Body of pancreas (tissue), 4 donors: ENCODE measurements at regions not wholly inside any gene's neighbourhood (a gene's known extent, or its start where the extent isn't known, plus 50 kb on each side); places are given as distances from the start of the nearest gene placed in this dataset.

Experiments used
- ATAC-seq: fragments of 150-250 bp; one replicate; pipeline ENCODE4 v1.9.1; 2016
- DNase-seq, 4 donors: peaks; one replicate each; pipeline ENCODE4 v3.0.0-alpha.2; 2019
- H3K27ac ChIP-seq, 4 donors: fragments of 200-600 bp; sonication (generic); 1 replicate in 3 of 4; 2 replicates in 1 of 4; pipeline versions ENCODE4 v1.5.1 to v1.6.1; 2016 to 2019; ENCODE audit warnings: mild to moderate bottlenecking in 1 of 4, mixed read lengths in 1 of 4, moderate library complexity in 1 of 4
- H3K27me3 ChIP-seq, 2 donors: fragments of 200-600 bp; sonication (generic); one replicate each; pipeline ENCODE4 v1.6.0; 2016; ENCODE audit warnings: mild to moderate bottlenecking in 1 of 2
- H3K36me3 ChIP-seq, 2 donors: fragments of 200-600 bp; sonication (generic); replicated peaks in 1 of 2; 2 replicates each; pipeline ENCODE4 v1.5.1; 2016; ENCODE audit warnings: low read depth in 2 of 2; ENCODE audit not compliant: insufficient read depth in 1 of 2
- H3K4me1 ChIP-seq: fragments of 200-600 bp; sonication (generic); one replicate; pipeline ENCODE4 v1.6.0; 2016
- H3K4me3 ChIP-seq, 2 donors: fragments of 200-600 bp; sonication (generic); 1 replicate in 1 of 2; 2 replicates in 1 of 2; pipeline ENCODE4 v1.5.1; 2016 to 2019
- H3K9me3 ChIP-seq, 3 donors: fragments of 200-600 bp; sonication (generic); 1 replicate in 2 of 3; 2 replicates in 1 of 3; pipeline ENCODE4 v1.5.1; 2016
- CTCF ChIP-seq, 7 experiments: fragments of 450-650 bp in 4 of 7; fragments of 200-600 bp in 3 of 7; sonication (generic) in 3 of 7; IDR thresholded peaks; one replicate each; pipeline ENCODE4 v1.5.1; 2016 to 2019; ENCODE audit warnings: antibody characterized with exemption in 7 of 7
- POLR2A ChIP-seq, 3 donors: fragments of 450-650 bp; IDR thresholded peaks; one replicate each; pipeline ENCODE4 v1.6.1; 2016; ENCODE audit warnings: antibody characterized with exemption in 3 of 3, mild to moderate bottlenecking in 2 of 3
- WGBS, 2 donors: methylation state at CpG; one replicate each; pipeline ENCODE4 v1.1.5; 2017; 5-methylcytosine and 5-hydroxymethylcytosine counted together
- intact Hi-C: fragments of 100-400 bp; cut with DNase I; formaldehyde crosslinking; loops from one replicate; pipeline ENCODE4 v1.15.1; 2023

GRCh38 chr6:47137073-47137472 lies 94.9 kb upstream of the ADGRF1 start:
- Histone ChIP-seq H3K9me3 (no peaks in the 10 kb centered on the region), H3K36me3 (no peaks in the 10 kb centered on the region), H3K4me1 (peaks cover 29% of the 10 kb centered on the region), H3K27ac (no peak overlapping the region), H3K4me3 (no peak overlapping the region), H3K27me3 (no peaks in the 10 kb centered on the region)
- DNase-seq (no peak), ATAC-seq (no peak)
- intact Hi-C loops, result no loop called here
- TF ChIP-seq POLR2A (IDR thresholded peaks at IDR 0.05) (no peak), CTCF (IDR thresholded peaks at IDR 0.05) (no peak)

- intact Hi-C loops, result no loop called here
- WGBS, 2 donors, result 18 to 24% methylated on average over 3 of the region's 3 CpGs
- H3K27me3 ChIP-seq, result no peaks in the 10 kb centered on the region
- no peak overlapping the region for H3K4me3 ChIP-seq
- peak overlapping the region; percentile 13 to 68 (median 30) for H3K27ac ChIP-seq
- ATAC-seq (peak; percentile 90), DNase-seq (peak in 2 of 4 donors; percentile 33 to 46)
- peaks cover 29% of the 10 kb centered on the region for H3K4me1 ChIP-seq
- no peaks in the 10 kb centered on the region for H3K9me3 ChIP-seq
- no peak for TF ChIP-seq CTCF (IDR thresholded peaks at IDR 0.05)
- H3K36me3 ChIP-seq, result no peaks in the 10 kb centered on the region
Observed at GRCh38 chr6:47135772-47136171, 93.6 kb upstream of the ADGRF1 start.

GRCh38 chr6:47134476-47135189 lies 92.5 kb upstream of the ADGRF1 start:
- intact Hi-C loops, result no loop called here
- H3K4me3 ChIP-seq, result no peak overlapping the region
- ATAC-seq (peak; percentile 86), DNase-seq (peak in 2 of 4 donors; percentile 37 to 52)
- TF ChIP-seq POLR2A (IDR thresholded peaks at IDR 0.05) (peak in 1 of 3 donors; percentile 19), CTCF (IDR thresholded peaks at IDR 0.05) (no peak)
- 14 to 21% methylated on average over 6 of the region's 6 CpGs for WGBS, 2 donors
- H3K36me3 ChIP-seq, result no peaks in the 10 kb centered on the region
- H3K27me3 ChIP-seq, result no peaks in the 10 kb centered on the region
- H3K27ac ChIP-seq, result peak overlapping the region in 3 of 4 donors; percentile 63 to 76 (median 68)
- H3K9me3 ChIP-seq, result no peaks in the 10 kb centered on the region
- H3K4me1 ChIP-seq, result peaks cover 29% of the 10 kb centered on the region

GRCh38 chr6:47133230-47134000 lies 91.3 kb upstream of the ADGRF1 start:
- DNase-seq, result no peak
- WGBS, 2 donors, result 89 to 93% methylated on average over 13 of the region's 13 CpGs
- no peak for TF ChIP-seq CTCF (IDR thresholded peaks at IDR 0.05)
- TF ChIP-seq POLR2A (IDR thresholded peaks at IDR 0.05), result no peak

More at GRCh38 chr6:47133230-47134000, 91.3 kb upstream of the ADGRF1 start:
- peaks cover 29% of the 10 kb centered on the region for H3K4me1 ChIP-seq
- no peak for ATAC-seq
- intact Hi-C loops, result no loop called here
- no peaks in the 10 kb centered on the region for H3K27me3 ChIP-seq
- H3K27ac ChIP-seq, result no peak overlapping the region
- H3K9me3 ChIP-seq, result no peaks in the 10 kb centered on the region
- H3K36me3 ChIP-seq, result no peaks in the 10 kb centered on the region
- no peak overlapping the region for H3K4me3 ChIP-seq
